Activated naive CD8-positive, alpha-beta T cell treated with anti-CD3 and anti-CD28 coated beads, Interleukin-2, amount 50 U/mL, for 24 hours (primary cell): ENCODE measurements at regions not wholly inside any gene's neighbourhood (a gene's known extent, or its start where the extent isn't known, plus 50 kb on each side); places are given as distances from the start of the nearest gene placed in this dataset.
"Not testable (repeated sequence)": the region's sequence is repeated elsewhere in the genome, so short reads cannot be mapped to it uniquely, and the experiment has no call there.

ENCODE experiments used
- ATAC-seq: fragments of 150-1000 bp; cut with Tn5 transposase; one replicate; pipeline ENCODE4 v1.10.0; 2021
- DNase-seq: peaks from one replicate; pipeline ENCODE4 v3.0.0; 2021
- H3K27ac Mint-ChIP-seq: one replicate; pipeline ENCODE4 v1.8.0; 2021; ENCODE audit warnings: mild to moderate bottlenecking, mixed read lengths
- H3K27me3 Mint-ChIP-seq: one replicate; pipeline ENCODE4 v1.8.0; 2021; ENCODE audit warnings: mixed read lengths
- H3K36me3 Mint-ChIP-seq: one replicate; pipeline ENCODE4 v1.8.0; 2021; ENCODE audit warnings: low read depth, mixed read lengths
- H3K4me1 Mint-ChIP-seq: one replicate; pipeline ENCODE4 v1.8.0; 2021; ENCODE audit warnings: mixed read lengths
- H3K4me3 Mint-ChIP-seq: one replicate; pipeline ENCODE4 v1.8.0; 2021; ENCODE audit warnings: mild to moderate bottlenecking, moderate library complexity, mixed read lengths
- H3K9me3 Mint-ChIP-seq: one replicate; pipeline ENCODE4 v1.8.0; 2021; ENCODE audit warnings: mixed read lengths

- DNase-seq, result no peak
- Mint-ChIP-seq H3K4me1 (no peaks in the 10 kb centered on the region), H3K36me3 (no peaks in the 10 kb centered on the region), H3K27me3 (peaks cover 4% of the 10 kb centered on the region), H3K27ac (no peak overlapping the region), H3K4me3 (no peak overlapping the region), H3K9me3 (peaks cover 11% of the 10 kb centered on the region)
- ATAC-seq, result no peak
Observed at GRCh38 chr11:7143908-7144307, 55.1 kb downstream of the RBMXL2 start.

GRCh38 chr11:7150104-7150503, 61.3 kb downstream of the RBMXL2 start:
- not testable (repeated sequence) for H3K27ac Mint-ChIP-seq, DNase-seq, H3K4me3 Mint-ChIP-seq, ATAC-seq, H3K4me1 Mint-ChIP-seq, H3K27me3 Mint-ChIP-seq, H3K36me3 Mint-ChIP-seq
- H3K9me3 Mint-ChIP-seq, result peaks cover 13% of the 10 kb centered on the region

- H3K9me3 Mint-ChIP-seq, result no peaks in the 10 kb centered on the region
- H3K36me3 Mint-ChIP-seq, result no peaks in the 10 kb centered on the region
- no peaks in the 10 kb centered on the region for H3K4me1 Mint-ChIP-seq
Observed at GRCh38 chr11:7154881-7155361, 66.1 kb downstream of the RBMXL2 start.

GRCh38 chr11:7160814-7161489, 72.2 kb downstream of the RBMXL2 start:
- peak; percentile 46 for ATAC-seq
- no peak overlapping the region for H3K4me3 Mint-ChIP-seq

More at GRCh38 chr11:7154881-7155361, 66.1 kb downstream of the RBMXL2 start:
- DNase-seq (no peak), ATAC-seq (peak; percentile 15)
- peaks cover 10% of the 10 kb centered on the region for H3K27me3 Mint-ChIP-seq
- H3K27ac Mint-ChIP-seq, result no peak overlapping the region
- no peak overlapping the region for H3K4me3 Mint-ChIP-seq

GRCh38 chr11:7165911-7166310, 77.1 kb downstream of the RBMXL2 start:
- Mint-ChIP-seq H3K27me3 (no peaks in the 10 kb centered on the region), H3K4me3 (no peak overlapping the region), H3K4me1 (no peaks in the 10 kb centered on the region), H3K36me3 (no peaks in the 10 kb centered on the region), H3K27ac (no peak overlapping the region), H3K9me3 (no peaks in the 10 kb centered on the region)
- no peak for ATAC-seq
- no peak for DNase-seq

More at GRCh38 chr11:7160814-7161489, 72.2 kb downstream of the RBMXL2 start:
- Mint-ChIP-seq H3K9me3 (no peaks in the 10 kb centered on the region), H3K27me3 (peaks cover 10% of the 10 kb centered on the region), H3K27ac (no peak overlapping the region), H3K36me3 (no peaks in the 10 kb centered on the region), H3K4me1 (no peaks in the 10 kb centered on the region)
- no peak for DNase-seq

GRCh38 chr11:7167976-7168740, 79.4 kb downstream of the RBMXL2 start:
- H3K27ac Mint-ChIP-seq, result no peak overlapping the region
- ATAC-seq (no peak), DNase-seq (no peak)
- H3K27me3 Mint-ChIP-seq, result no peaks in the 10 kb centered on the region
- H3K9me3 Mint-ChIP-seq, result no peaks in the 10 kb centered on the region
- no peaks in the 10 kb centered on the region for H3K4me1 Mint-ChIP-seq
- H3K36me3 Mint-ChIP-seq, result no peaks in the 10 kb centered on the region
- no peak overlapping the region for H3K4me3 Mint-ChIP-seq

- Mint-ChIP-seq H3K36me3 (no peaks in the 10 kb centered on the region), H3K4me1 (no peaks in the 10 kb centered on the region), H3K27me3 (no peaks in the 10 kb centered on the region), H3K9me3 (no peaks in the 10 kb centered on the region), H3K27ac (no peak overlapping the region), H3K4me3 (no peak overlapping the region)
- ATAC-seq, result no peak
- no peak for DNase-seq
Observed at GRCh38 chr11:7168741-7168990, 79.9 kb downstream of the RBMXL2 start.

GRCh38 chr11:7170431-7170830, 81.3 kb upstream of the SYT9 start:
- Mint-ChIP-seq H3K9me3 (no peaks in the 10 kb centered on the region), H3K4me3 (no peak overlapping the region), H3K27ac (no peak overlapping the region), H3K4me1 (no peaks in the 10 kb centered on the region), H3K36me3 (no peaks in the 10 kb centered on the region), H3K27me3 (peaks cover 4% of the 10 kb centered on the region)
- DNase-seq (no peak), ATAC-seq (no peak)

- no peak for ATAC-seq
- Mint-ChIP-seq H3K27me3 (peaks cover 4% of the 10 kb centered on the region), H3K4me1 (no peaks in the 10 kb centered on the region), H3K36me3 (no peaks in the 10 kb centered on the region), H3K4me3 (no peak overlapping the region), H3K9me3 (no peaks in the 10 kb centered on the region), H3K27ac (no peak overlapping the region)
- DNase-seq, result no peak
Observed at GRCh38 chr11:7175007-7175406, 76.7 kb upstream of the SYT9 start.

- Mint-ChIP-seq H3K4me1 (no peaks in the 10 kb centered on the region), H3K27ac (no peak overlapping the region), H3K4me3 (no peak overlapping the region), H3K9me3 (peaks cover 6% of the 10 kb centered on the region), H3K36me3 (no peaks in the 10 kb centered on the region), H3K27me3 (peaks cover 6% of the 10 kb centered on the region)
- ATAC-seq (no peak), DNase-seq (no peak)
Observed at GRCh38 chr11:7186190-7186589, 65.5 kb upstream of the SYT9 start.

- Mint-ChIP-seq H3K27me3 (peaks cover 6% of the 10 kb centered on the region), H3K9me3 (peaks cover 6% of the 10 kb centered on the region), H3K27ac (no peak overlapping the region), H3K4me1 (no peaks in the 10 kb centered on the region), H3K36me3 (no peaks in the 10 kb centered on the region), H3K4me3 (no peak overlapping the region)
- ATAC-seq (no peak), DNase-seq (no peak)
Observed at GRCh38 chr11:7186676-7187075, 65.0 kb upstream of the SYT9 start.

GRCh38 chr11:7192785-7193184, 58.9 kb upstream of the SYT9 start:
- not testable (repeated sequence) for H3K36me3 Mint-ChIP-seq, H3K4me3 Mint-ChIP-seq, ATAC-seq, H3K27ac Mint-ChIP-seq, H3K4me1 Mint-ChIP-seq, H3K27me3 Mint-ChIP-seq, DNase-seq, H3K9me3 Mint-ChIP-seq

GRCh38 chr11:7196396-7197146, 55.1 kb upstream of the SYT9 start:
- ATAC-seq (no peak), DNase-seq (no peak)
- Mint-ChIP-seq H3K27me3 (peaks cover 2% of the 10 kb centered on the region), H3K4me3 (no peak overlapping the region), H3K36me3 (no peaks in the 10 kb centered on the region), H3K9me3 (no peaks in the 10 kb centered on the region), H3K4me1 (no peaks in the 10 kb centered on the region), H3K27ac (no peak overlapping the region)

GRCh38 chr11:7197469-7197868, 54.2 kb upstream of the SYT9 start:
- DNase-seq, result no peak
- H3K4me1 Mint-ChIP-seq, result no peaks in the 10 kb centered on the region
- no peaks in the 10 kb centered on the region for H3K36me3 Mint-ChIP-seq
- H3K4me3 Mint-ChIP-seq, result no peak overlapping the region
- peaks cover 2% of the 10 kb centered on the region for H3K27me3 Mint-ChIP-seq
- no peak overlapping the region for H3K27ac Mint-ChIP-seq
- no peak for ATAC-seq
- no peaks in the 10 kb centered on the region for H3K9me3 Mint-ChIP-seq
